ENCODE measurements at regions not wholly inside any gene's neighbourhood (a gene's known extent, or its start where the extent isn't known, plus 50 kb on each side); places are given as distances from the start of the nearest gene placed in this dataset.

- Histone ChIP-seq H3K36me3 (ENCODE audit: control insufficient read depth, insufficient read depth, low read length) (no peaks in the 10 kb centered on the region), H3K27ac (ENCODE audit: insufficient read depth, low read length) (no peak overlapping the region), H4K8ac (ENCODE audit: low read depth in 2 of 2, low read length in 2 of 2) (no peak overlapping the region), H3K9me3 (ENCODE audit: control insufficient read depth, insufficient read depth, low read length) (no peaks in the 10 kb centered on the region), H3K27me3 (ENCODE audit: control insufficient read depth, insufficient read depth, low read length) (no peaks in the 10 kb centered on the region), H2AFZ (replicated peaks; ENCODE audit: low read length, poor library complexity) (no peak overlapping the region), H3K14ac (replicated peaks; ENCODE audit: low read depth, low read length) (no peak overlapping the region), H3K4me1 (ENCODE audit: control insufficient read depth, insufficient read depth, low read length) (no peaks in the 10 kb centered on the region), H4K20me1 (ENCODE audit: insufficient read depth, low read length) (no peaks in the 10 kb centered on the region), H3K56ac (ENCODE audit: extremely low read depth, insufficient read depth, low read length) (no peak overlapping the region), H2AK5ac (ENCODE audit: low read depth, low read length) (no peak overlapping the region), H2BK20ac (ENCODE audit: low read depth, low read length) (no peak overlapping the region), H3K4me2 (ENCODE audit: low read depth, low read length) (no peak overlapping the region), H2BK15ac (ENCODE audit: low read depth, low read length) (no peak overlapping the region), H3K9ac (ENCODE audit: low read depth, low read length) (no peak overlapping the region), H3K18ac (ENCODE audit: low read depth, low read length) (no peak overlapping the region), H4K5ac (ENCODE audit: low read depth, low read length) (no peak overlapping the region), H3K79me1 (ENCODE audit: low read depth in 1 of 2, low read length in 2 of 2) (no peaks in the 10 kb centered on the region), H3K4me3 (ENCODE audit: insufficient read depth, low read depth, low read length) (no peak overlapping the region), H2BK5ac (ENCODE audit: low read depth, low read length, poor library complexity, severe bottlenecking) (no peak overlapping the region), H3K23ac (ENCODE audit: low read depth, low read length) (no peak overlapping the region), H3K4ac (ENCODE audit: low read depth, low read length) (no peak overlapping the region), H4K91ac (ENCODE audit: insufficient read depth, low read depth, low read length) (no peak overlapping the region), H2AK9ac (replicated peaks; ENCODE audit: low read depth, low read length, poor library complexity) (no peak overlapping the region), H2BK120ac (ENCODE audit: low read depth, low read length) (no peak overlapping the region), H3K9me1 (ENCODE audit: insufficient read depth, low read length) (no peaks in the 10 kb centered on the region)
- ATAC-seq (ENCODE audit: low read depth) (no peak), DNase-seq (no peak)
- TF ChIP-seq BHLHE40 (IDR thresholded peaks at IDR 0.05; ENCODE audit: low read depth, low read length) (no peak), ELK1 (IDR thresholded peaks at IDR 0.05; ENCODE audit: borderline replicate concordance, low read depth, low read length) (no peak), MAZ (IDR thresholded peaks at IDR 0.05; ENCODE audit: borderline replicate concordance, low read depth, low read length) (no peak), CHD1 (IDR thresholded peaks at IDR 0.05; ENCODE audit: low read depth, low read length) (no peak), MAFK (IDR thresholded peaks at IDR 0.05; ENCODE audit: low read depth, low read length) (no peak), CEBPB (IDR thresholded peaks at IDR 0.05; ENCODE audit: low read depth, low read length) (no peak), FOS (IDR thresholded peaks at IDR 0.05; ENCODE audit: low read depth, low read length) (no peak), POLR2A (IDR thresholded peaks at IDR 0.05; ENCODE audit: low read depth, low read length) (no peak), RAD21 (IDR thresholded peaks at IDR 0.05; ENCODE audit: low read length) (no peak), NFE2L2 (IDR thresholded peaks at IDR 0.05; ENCODE audit: low read depth, low read length) (no peak), CTCF (conservative IDR thresholded peaks at IDR 0.05; ENCODE audit: low read depth, low read length) (no peak), RCOR1 (IDR thresholded peaks at IDR 0.05; ENCODE audit: insufficient replicate concordance, low read length) (no peak), SMC3 (IDR thresholded peaks at IDR 0.05; ENCODE audit: low read depth, low read length) (no peak), USF2 (IDR thresholded peaks at IDR 0.05; ENCODE audit: low read depth, low read length) (no peak)
- in situ Hi-C loops (cut with MboI; ENCODE audit: low sequenced_read_pairs) = no loop called here
- intact Hi-C loops (cut with micrococcal nuclease) = no loop called here
- ChIA-PET CTCF (no interaction called here), POLR2A (ENCODE audit: unreplicated experiment) (no interaction called here)
- no TSS peak for BruUV-seq (replicated peaks)
- no CpG with 5 or more reads among the region's 1 CpG for WGBS, 2 experiments (ENCODE audit: extremely low coverage in 2 of 2, insufficient read length in 1 of 2)
- dilution Hi-C loops (cut with HindIII; ENCODE audit: low sequenced_read_pairs, unreplicated experiment) = no loop called here
These were observed 143.6 kb upstream of the SLITRK1 start for GRCh38 chr13:84025824-84026223.

All from IMR-90 (cell line).